ENCODE measurements at regions not wholly inside any gene's neighbourhood (a gene's known extent, or its start where the extent isn't known, plus 50 kb on each side); places are given as distances from the start of the nearest gene placed in this dataset.
"Not testable (repeated sequence)": the region's sequence is repeated elsewhere in the genome, so short reads cannot be mapped to it uniquely, and the experiment has no call there.

- not testable (repeated sequence) for DNase-seq
Measured at GRCh38 chr5:177664737-177665136, 64.8 kb downstream of the B4GALT7 start.

DNA sequence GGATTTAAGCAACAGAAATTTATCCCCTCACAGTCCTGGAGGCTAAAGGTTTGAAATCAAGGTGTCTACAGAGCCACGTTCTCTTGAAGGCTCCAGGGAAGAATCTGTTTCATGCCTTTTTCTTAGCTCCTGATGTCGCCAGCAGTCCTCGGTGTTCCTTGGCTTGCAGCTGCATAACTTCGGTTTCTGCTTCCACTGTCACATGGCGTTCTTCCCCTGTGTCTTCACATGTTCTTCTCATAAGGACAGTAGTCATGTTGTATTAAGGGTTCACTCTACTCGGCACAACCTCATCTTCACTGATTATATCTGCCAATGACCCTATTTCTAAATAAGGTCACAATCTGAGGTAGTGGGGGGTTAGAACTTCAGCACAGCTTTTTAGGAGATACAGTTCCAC lies 65.2 kb downstream of the B4GALT7 start:
- not testable (repeated sequence) for DNase-seq

- DNase-seq = not testable (repeated sequence)
Measured at GRCh38 chr5:177665960-177666359, 66.0 kb downstream of the B4GALT7 start.

GRCh38 chr5:177671035-177671754 lies 71.3 kb downstream of the B4GALT7 start:
- DNase-seq = not testable (repeated sequence)

DNA sequence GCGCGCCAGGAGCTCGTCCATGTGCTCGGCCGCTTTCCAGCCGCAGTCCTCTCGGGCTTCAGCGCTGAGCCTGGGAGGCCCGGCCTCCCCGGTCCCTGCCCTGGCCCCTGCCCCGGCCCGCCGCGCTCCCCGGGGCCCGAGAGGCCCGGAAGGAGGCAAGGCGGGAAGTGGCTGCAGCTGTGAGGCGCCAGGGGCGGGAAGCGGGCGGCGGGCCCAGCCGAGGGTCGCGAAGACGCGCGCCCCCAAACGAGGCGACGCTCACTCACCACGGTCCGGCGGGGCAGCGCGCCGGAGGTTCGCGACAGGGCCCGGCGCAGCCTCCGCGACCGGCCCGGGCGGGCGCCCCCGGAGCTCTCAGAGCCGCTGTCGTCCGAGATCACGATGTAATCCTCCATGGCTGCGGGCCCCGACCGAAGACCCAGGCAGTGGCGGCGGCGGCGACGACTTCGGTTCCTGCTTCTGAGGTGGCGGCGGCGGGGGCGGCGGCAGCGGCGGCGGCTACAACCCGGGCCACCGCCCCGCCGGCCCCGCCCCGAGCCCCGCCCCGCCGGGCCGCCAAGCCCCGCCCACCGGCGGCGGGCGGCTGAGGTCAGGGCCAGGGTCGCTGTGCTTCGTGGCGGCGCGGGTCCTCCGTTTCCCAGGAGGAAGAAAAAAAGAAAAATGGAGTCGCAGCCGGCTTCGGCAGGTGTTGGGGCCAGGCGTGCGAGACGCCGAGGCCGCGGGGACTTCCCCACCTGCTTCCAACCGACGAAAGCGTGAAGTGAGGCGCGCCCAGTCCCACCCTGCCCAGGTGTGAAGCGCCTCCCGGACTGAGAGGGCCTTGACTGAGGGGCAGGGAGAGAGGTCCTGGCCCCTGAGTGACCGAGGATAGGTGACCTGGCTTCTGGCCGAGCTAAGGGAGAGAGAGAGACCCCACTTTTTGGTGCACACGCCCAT lies 72.1 kb downstream of the B4GALT7 start:
- DNase-seq = peak; percentile 60
